Kidney glomerular epithelial cell (primary cell): ENCODE measurements at regions not wholly inside any gene's neighbourhood (a gene's known extent, or its start where the extent isn't known, plus 50 kb on each side); places are given as distances from the start of the nearest gene placed in this dataset.

Experiments used
- DNase-seq: peaks from one replicate; lab custom pipeline; 2025; lab: John Stamatoyannopoulos, UW

DNA sequence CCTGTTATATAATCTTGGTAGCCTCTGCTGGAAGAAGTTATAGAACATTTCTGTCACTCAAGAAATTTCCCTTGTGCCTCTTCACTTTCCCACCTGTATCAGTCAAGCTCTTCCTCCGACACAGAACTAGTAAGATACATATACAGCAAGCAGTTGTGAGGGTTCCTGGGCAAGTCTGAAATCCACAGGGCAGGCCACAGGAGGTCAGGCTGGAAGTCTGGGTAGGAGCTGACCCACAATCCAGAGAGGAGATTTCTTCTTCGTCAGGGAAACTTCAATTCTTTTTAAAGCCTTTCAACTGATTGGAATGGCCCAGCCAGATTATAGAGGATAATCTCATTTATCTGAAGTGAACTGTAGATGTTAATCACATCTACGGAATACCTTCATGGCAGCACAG, 96.4 kb upstream of the FMN2 start:
- no peak for DNase-seq

DNA sequence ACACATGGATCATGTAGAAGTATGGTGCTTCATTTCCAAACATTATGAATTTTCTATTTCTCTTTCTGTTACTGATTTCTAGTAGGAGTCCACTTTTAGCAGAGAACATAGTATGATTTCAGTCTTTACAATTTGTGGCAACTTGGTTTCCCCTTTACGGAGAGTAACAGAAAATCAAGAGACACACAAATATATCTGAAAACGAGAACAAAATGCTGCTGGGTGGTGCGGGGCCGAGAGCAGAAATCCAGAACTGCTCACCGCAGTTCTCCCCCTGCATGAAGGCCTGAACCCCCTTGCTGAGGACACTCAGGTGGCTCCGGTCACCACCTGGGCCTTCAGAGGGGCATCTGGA, 94.5 kb upstream of the FMN2 start:
- DNase-seq = no peak

DNA sequence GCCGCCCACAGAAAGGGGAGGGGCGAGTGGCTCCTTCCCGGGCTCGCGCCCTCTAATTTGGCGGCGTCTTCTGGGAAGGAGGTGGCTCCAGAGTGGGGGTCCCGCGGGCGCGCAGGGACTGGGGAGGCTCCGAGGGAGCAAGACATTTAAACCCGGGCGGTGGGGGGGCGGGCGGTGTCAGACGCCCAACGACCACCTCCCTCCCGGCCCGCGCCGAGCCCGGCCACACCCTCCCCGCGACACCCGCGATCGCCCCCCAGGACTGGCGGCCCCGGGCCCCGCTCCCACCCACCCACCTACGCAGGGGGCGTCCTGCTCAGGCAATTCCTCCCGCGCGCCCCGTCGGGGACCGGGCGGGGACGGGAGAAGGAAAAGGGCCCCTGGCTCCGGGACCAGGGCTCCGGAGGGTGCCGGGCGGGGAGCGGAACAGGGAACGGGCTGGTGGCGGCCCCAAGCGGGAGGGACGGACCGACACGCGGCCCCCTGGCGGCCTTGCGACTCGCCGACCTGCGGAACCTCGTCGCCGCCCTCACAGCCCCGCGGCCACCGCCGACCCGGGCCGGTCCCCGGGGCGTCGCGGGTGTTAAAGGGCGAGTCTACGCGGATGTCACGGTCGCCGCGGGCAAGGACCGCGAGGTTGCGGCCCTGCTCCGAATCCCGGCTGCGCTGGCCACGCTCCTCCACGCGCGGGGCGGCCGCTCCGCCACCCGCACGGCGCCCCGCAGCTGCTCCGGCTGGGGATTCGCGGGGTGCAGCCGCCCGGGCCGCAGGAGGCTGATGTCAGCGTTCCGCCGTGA, 94.0 kb upstream of the FMN2 start:
- DNase-seq = no peak

DNA sequence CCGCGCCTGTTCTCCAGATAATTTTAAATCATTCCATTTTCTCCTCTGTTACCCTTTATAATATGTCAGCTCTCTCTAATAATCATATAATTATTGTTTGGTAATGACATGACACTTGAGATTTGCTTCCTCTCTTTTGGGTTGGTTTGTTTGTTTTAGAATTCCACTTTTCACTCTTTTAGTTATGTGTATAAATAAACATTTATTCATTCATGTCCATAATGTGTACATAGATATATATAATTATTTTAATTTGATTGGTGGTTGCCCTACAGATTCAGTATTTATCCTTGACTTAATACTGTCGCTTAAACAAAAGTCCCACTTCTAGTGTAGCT, 93.4 kb upstream of the FMN2 start:
- DNase-seq = no peak

DNA sequence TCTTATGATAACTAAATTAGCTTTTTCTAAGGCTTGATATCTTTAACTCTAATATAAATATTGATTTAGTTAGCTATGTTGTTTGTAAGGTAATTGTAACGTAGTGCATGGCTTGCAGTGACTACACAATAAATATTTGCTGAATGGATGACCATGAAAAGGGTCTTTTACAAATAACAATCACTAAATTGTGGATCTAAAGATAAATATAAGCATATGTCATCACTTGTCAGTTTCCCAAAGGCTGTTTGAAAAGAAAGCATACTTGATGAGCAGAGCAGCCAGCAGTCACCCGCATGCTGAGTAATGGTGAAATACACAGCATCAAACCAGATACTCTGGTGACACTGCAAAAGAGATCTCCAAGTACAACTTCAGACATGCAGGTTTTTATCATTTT, 92.5 kb upstream of the FMN2 start:
- no peak for DNase-seq

DNA sequence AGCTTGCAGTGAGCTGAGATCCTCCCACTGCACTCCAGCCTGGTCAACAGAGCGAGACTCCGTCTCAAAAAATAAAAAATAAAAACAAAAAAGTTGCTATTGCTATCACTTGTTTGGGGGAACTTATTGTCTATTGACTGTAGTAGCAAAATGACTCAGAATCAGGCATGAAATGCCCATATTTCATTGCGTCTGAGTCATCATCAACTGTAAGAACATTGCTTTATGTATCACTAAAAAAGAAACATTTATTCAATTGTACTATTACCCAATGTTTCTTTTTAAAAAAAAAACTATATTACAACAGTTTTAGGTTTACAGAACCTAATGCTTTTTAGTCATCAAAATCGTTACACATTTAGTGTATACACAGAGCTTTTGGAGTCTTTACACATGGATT, 91.0 kb upstream of the FMN2 start:
- DNase-seq = peak; percentile 6

DNA sequence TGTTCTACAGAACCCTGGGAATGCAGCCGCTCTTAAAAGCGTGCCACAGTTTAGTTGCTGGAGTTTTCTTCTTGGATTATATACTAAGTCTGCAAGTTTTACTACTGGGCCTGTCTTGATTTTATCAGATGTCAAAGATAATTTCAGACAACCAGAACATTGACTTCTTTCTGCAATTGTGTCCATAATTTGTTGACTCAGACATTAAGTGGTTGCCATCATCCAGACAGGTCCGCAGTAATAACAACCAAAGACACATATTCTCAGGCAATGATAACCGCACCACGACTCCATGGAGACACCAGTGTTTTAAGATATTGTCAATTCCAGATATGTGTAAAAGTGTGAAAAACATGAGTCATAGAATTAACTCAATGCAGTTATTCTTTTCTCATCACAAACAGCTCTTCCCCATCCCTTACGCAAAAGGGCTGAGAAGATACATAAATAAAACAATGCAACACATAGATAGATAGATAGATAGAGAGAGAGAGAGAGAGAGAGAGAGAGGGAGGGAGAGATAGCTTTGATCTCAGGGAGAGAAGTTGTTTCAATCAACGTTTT, 90.4 kb upstream of the FMN2 start:
- no peak for DNase-seq

DNA sequence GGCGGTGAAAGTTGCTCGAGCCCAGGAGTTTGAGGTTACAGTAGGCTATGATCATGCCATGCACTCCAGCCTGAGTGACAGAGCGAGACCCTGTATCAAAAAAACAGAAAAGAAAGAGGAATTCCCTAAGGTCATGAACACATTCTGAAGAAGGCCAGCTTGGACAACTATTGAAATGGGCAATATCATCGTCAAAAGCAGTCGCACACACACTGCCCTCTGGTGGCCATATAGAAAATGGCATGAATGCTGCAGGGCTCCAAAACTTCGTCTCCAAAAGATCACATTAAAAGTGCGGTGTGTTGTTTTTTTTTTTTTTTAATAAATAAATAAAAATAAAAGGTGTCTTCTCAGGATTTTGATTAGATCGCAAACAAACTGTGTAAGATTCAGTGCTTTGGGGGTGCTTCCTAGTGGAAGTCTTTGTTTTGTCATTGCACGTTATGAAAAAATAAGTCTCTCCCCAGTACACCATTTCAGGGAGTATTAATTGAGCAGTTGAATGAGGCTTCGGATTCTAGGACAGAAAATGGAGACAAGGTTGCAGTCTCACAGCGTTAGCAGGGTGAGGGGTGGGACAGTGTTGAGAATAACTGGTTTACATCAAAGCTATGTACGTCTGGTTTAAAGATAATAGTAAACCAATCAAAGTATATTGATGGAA, 87.5 kb upstream of the FMN2 start:
- DNase-seq = no peak

DNA sequence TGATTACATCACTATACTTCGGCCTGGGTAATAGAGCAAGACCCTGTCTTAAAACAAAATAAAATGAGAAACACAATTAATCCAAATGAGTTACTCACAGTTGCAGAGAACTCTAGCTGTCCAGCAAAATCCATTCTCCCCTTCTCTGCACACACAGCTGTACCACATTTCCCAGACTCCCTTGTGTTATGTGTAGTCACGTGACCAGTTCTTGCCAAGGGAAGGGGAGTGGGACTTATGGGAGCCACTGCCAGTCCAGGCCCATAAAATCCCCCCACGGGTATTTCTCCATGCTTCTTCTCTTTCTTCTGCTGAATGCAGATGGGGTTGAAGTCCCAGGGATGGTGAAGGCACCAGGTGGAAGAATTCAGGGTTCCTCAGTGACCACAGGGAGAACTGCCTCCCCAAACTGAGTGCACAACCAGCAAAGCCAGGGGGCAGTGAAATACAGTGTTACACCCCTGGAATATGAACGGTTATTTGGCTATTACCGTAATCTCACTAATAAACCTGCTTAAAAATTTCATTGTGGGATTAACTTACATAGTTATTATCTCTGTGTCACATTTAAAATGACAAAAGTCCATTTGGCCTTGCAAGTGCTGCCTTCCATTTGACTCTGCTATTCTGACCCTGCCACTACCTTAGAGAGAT, 85.6 kb upstream of the FMN2 start:
- DNase-seq = no peak

DNA sequence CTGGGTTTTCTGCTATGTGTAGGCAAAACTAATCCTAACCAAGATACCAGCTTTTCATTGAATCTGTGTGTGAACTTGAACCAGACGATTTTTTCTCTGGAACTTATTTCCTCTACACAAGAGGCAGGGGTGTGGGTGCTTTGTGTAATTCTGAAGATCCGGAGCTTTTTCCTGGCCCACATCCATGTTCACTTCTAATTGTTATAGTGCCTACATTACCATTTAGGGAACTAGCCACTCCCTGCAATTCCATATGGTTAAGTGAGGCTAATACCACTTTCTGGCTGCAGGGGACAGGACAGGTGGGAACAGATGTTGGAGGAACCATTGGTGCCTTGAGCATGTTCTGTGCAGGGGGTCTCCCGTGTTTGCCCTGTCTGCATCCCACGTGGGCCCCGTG, 83.4 kb upstream of the FMN2 start:
- DNase-seq = no peak

DNA sequence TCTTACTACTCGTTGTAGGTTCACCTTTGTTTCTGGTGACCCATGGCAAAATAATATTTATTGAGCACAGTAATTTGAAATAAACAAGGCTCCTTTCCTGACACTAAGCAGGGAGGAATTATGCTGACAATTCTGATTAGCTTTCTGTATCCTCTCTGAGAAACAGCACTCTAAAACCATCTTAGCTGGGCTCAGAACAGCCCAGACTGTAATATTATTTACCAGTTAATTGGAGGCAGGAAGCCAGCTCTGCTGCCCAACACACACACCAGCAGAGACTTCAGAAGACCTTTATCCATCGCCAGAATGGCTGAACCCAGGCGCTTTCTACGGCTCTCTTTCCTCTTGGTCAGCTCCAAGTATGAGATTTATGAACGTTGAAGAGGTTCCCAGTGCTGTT, 77.6 kb upstream of the FMN2 start:
- no peak for DNase-seq

DNA sequence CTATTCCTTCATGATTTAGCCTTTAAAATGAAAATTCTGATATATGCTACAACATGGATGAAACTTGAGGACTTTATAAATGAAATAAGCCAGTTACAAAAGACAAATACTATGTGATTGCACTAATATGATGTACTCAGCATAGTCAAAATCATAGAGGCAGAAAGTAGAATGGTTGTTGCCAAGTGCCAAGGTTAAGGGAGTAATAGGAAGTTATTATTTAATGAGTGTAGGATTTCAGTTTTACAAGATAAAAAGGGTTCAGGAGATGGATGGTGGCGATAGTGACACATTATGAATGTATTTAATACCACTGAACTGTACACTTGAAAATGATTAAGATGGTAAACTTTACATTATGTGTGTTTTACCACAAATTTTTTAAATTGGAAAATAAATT, 73.1 kb upstream of the FMN2 start:
- no peak for DNase-seq

DNA sequence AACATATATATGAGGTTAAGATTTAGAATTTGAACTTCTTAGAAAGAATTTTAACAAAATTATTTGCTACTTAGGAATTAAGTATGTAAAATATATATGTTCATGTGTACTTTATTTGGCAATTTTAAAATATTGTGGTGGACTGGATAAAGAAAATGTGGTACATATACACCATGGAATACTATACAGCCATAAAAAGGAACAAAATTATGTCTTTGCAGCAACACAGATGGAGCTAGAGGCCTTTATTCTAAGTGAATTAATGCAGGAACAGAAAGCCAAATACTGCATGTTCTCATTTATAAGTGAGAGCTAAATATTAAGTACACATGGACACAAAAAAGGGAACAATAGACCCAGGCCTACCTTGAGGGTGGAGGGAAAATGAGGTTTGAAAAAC, 72.2 kb upstream of the FMN2 start:
- no peak for DNase-seq

DNA sequence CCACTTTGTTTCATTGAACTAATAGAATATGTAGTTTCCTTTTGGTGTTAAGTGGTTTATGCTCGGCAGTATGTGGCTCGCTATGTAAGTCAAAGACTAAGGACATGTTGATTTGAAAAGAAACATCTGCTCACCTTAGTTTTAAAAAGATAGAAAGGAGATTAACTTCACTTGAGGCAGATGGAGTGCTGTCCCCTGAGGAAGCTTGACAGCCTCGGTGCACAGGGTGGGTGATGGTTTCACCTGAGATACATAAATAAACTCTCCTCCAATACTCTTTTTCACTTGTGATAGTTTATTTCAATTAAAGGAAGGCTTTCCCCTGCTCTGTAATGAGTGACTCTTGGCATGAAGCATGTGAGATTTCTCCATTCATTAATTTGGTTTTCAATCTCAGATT, 70.8 kb upstream of the FMN2 start:
- DNase-seq = no peak

DNA sequence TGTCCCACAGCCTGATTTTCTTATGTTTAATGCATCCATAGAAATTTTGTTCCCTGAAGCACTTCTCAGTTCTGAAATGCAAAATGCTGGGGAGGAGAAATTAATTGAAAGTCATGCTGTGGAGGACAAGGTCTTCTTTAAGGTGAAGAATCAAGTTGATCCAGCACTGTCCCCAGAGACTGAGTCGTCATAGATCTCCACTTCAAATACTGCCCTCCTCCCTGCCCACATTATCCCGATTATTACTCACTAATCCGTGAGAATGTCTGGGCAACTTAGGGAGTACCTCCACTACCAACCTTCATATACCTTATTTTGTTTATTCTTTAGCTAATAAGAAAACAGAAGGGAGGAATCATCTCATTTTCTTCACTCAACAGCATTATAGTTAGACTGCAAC, 70.0 kb upstream of the FMN2 start:
- no peak for DNase-seq

DNA sequence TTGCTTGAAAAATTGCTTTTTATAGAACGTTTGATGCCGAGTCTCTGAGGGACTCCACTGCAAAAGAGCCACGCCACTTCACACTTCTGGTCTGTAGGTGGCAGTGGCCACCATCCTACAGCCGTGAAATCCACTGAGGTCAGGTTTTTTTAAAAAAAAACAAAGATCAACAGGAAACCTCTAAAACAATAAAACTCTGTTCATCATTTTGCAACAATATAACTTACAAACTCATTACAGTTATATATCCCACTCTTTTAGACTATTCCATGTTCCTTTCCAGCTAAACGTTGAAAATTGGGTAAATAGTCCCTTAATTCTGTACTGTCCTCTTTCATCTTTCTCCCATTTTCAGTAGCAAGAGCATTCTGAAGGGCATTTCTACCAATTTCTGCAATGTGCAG, 64.6 kb upstream of the FMN2 start:
- peak; percentile 69 for DNase-seq

DNA sequence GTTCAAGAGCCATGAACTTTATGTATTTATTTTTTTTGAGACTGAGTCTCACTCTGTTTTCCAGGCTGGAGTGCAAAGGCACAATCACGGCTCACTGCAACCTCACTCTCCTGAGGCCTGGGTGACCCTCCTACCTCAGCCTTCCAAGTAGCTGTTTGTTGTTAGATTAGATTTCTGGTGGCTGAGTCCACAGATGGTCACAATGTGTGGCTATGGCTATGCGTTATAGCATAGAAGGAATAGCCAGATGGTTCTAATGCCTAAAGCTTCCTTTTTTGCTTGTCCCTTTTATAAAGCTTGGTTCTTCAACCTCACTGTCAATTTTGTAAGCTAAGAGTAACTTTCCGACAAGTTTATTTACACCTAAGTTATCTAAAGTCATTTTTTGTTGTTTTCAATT, 62.3 kb upstream of the FMN2 start:
- no peak for DNase-seq

DNA sequence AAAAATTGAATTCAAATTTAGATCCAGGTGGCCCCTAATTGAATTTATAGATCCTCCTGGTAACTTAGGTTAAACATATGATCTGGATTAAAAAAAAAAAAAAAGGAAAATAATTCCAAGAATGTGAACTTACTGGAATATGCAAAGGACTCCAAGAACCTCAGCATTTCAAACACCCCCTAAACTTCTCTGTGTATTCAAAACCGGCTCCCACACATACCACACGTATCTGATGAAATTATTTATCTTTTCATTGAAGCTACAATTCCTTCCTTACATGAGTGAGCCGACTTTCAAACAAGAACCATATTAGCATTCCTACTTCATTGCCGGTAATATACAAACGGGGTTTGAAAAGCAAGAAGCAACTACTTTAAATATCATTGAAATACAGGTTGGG, 61.4 kb upstream of the FMN2 start:
- peak; percentile 66 for DNase-seq

DNA sequence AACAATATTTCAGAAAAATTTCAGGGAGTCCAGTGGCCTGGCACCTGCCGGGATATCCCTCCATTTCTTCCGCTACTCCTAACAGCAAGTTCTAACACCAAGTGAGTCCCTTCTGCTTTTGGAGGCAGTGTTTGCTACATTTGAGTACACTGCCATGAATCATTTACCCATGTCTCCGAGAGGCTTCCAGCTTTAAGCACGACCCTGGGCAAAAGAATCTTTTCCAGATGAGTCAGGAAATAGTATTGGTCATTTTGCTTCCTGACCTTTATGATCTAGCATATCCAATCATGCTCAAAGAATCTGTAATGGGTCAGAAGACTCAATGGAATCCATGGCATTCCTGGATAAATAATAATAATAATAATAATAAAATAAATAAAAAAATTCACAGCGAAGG, 60.7 kb upstream of the FMN2 start:
- DNase-seq = peak; percentile 96

DNA sequence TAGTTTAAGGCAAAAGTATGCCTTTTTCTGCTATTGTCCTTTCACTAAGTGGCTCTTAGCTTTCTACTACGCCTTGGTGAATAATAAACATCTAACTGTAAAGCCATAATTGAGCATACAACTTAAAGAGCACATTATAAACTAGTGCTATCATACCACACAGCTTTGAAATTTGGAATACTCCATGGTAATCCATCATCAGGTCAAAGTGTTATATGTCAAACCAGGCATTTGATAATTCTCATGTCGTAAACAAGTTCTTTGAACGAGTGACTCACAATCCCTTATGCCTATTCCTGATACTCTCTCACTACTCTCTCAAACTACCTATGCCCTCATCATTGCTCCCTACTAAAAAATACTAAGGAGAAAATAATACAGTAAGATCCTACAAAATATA, 60.3 kb upstream of the FMN2 start:
- peak; percentile 74 for DNase-seq

DNA sequence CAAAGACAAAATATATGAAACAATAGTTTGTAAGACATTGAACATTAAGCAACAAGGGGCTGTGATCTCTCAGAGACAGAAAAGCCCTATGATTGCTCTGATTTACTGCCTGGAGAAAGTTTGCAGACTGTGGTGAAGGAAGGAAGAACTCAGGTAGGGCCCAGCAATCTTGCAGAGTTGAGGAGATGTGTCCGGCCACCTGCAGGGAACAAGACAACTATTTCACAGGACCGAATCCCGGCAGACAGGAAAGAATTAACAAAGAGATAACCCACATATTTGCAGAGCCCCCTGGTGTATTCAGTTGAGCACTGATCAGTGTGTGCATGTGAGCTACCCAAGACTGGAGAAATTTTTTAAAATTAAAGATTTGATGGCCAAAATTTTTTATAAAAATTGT, 58.3 kb upstream of the FMN2 start:
- no peak for DNase-seq

DNA sequence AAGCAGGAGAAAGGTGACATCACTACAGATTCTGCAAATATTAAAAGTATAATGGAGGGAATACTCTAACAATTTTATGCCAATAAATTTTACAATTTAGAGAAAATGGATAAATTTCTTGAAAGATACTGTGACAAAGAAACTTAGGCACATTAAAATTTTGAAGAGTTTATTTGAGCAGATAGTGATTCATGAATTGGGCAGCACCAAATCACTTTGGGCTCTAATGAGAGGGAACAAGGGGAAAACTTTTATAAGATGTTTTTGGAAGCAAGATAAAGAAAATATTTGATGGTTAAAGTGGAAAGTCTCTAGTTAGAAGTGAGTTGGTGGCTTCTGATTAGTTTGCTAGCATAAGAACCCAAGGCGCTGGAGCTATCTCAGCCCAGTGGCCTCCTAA, 55.2 kb upstream of the FMN2 start:
- no peak for DNase-seq
